ENCODE measurements at regions not wholly inside any gene's neighbourhood (a gene's known extent, or its start where the extent isn't known, plus 50 kb on each side); places are given as distances from the start of the nearest gene placed in this dataset.
A peak's percentile ranks its signal among the peaks of the same experiment; 100 is the strongest.
"Not testable (repeated sequence)": the region's sequence is repeated elsewhere in the genome, so short reads cannot be mapped to it uniquely, and the experiment has no call there.

GRCh38 chr17:33723736-33724135, 430.6 kb upstream of the ASIC2 start:
- H3K9me3 Mint-ChIP-seq; DNase-seq (ENCODE audit: low spot score in 2 of 2); H3K4me3 Mint-ChIP-seq; H3K36me3 Mint-ChIP-seq; ATAC-seq; H3K27ac Mint-ChIP-seq; H3K4me1 Mint-ChIP-seq: not testable (repeated sequence)

GRCh38 chr17:33725675-33726271, 432.7 kb upstream of the ASIC2 start:
- H3K9me3 Mint-ChIP-seq: no peaks in the 10 kb centered on the region
- H3K27ac Mint-ChIP-seq: no peak overlapping the region
- ATAC-seq: no peak
- no peaks in the 10 kb centered on the region for H3K4me1 Mint-ChIP-seq
- no peak overlapping the region for H3K4me3 Mint-ChIP-seq
- DNase-seq (ENCODE audit: low spot score in 2 of 2): no peak
- no peaks in the 10 kb centered on the region for H3K36me3 Mint-ChIP-seq

- DNase-seq (ENCODE audit: low spot score in 2 of 2): no peak
- peaks cover 5% of the 10 kb centered on the region for H3K9me3 Mint-ChIP-seq
- H3K4me1 Mint-ChIP-seq: no peaks in the 10 kb centered on the region
- no peak for ATAC-seq
- H3K27ac Mint-ChIP-seq: no peak overlapping the region
- H3K36me3 Mint-ChIP-seq: no peaks in the 10 kb centered on the region
- H3K4me3 Mint-ChIP-seq: no peak overlapping the region
Observed at GRCh38 chr17:33730131-33730530, 437.0 kb upstream of the ASIC2 start.

GRCh38 chr17:33732116-33732515, 439.0 kb upstream of the ASIC2 start:
- ATAC-seq: no peak
- peaks cover 5% of the 10 kb centered on the region for H3K9me3 Mint-ChIP-seq
- no peaks in the 10 kb centered on the region for H3K4me1 Mint-ChIP-seq
- no peak overlapping the region for H3K4me3 Mint-ChIP-seq
- DNase-seq (ENCODE audit: low spot score in 2 of 2): no peak
- no peaks in the 10 kb centered on the region for H3K36me3 Mint-ChIP-seq
- no peak overlapping the region for H3K27ac Mint-ChIP-seq

- no peak for DNase-seq (ENCODE audit: low spot score in 2 of 2)
- Mint-ChIP-seq H3K36me3 (no peaks in the 10 kb centered on the region), H3K9me3 (no peaks in the 10 kb centered on the region), H3K4me1 (no peaks in the 10 kb centered on the region), H3K27ac (no peak overlapping the region), H3K4me3 (no peak overlapping the region)
- ATAC-seq: no peak
Observed at GRCh38 chr17:33739714-33740113, 446.6 kb upstream of the ASIC2 start.

- Mint-ChIP-seq H3K4me1 (no peaks in the 10 kb centered on the region), H3K27ac (no peak overlapping the region), H3K4me3 (no peak overlapping the region), H3K36me3 (no peaks in the 10 kb centered on the region), H3K9me3 (no peaks in the 10 kb centered on the region)
- DNase-seq (ENCODE audit: low spot score in 2 of 2) (no peak), ATAC-seq (no peak)
Observed at GRCh38 chr17:33745047-33745760, 452.1 kb upstream of the ASIC2 start.

- Mint-ChIP-seq H3K4me1 (no peaks in the 10 kb centered on the region), H3K9me3 (no peaks in the 10 kb centered on the region), H3K36me3 (no peaks in the 10 kb centered on the region), H3K27ac (no peak overlapping the region), H3K4me3 (no peak overlapping the region)
- ATAC-seq (peak; percentile 36), DNase-seq (ENCODE audit: low spot score in 2 of 2) (no peak)
Observed at GRCh38 chr17:33749171-33749570, 456.1 kb upstream of the ASIC2 start.

- Mint-ChIP-seq H3K4me3 (peak overlapping the region; percentile 3), H3K9me3 (no peaks in the 10 kb centered on the region), H3K27ac (no peak overlapping the region), H3K4me1 (no peaks in the 10 kb centered on the region), H3K36me3 (no peaks in the 10 kb centered on the region)
- ATAC-seq (peak; percentile 59), DNase-seq (ENCODE audit: low spot score in 2 of 2) (peak; percentile 63 to 80)
Observed at GRCh38 chr17:33750943-33751701, 458.0 kb upstream of the ASIC2 start.

GRCh38 chr17:33751702-33752065, 458.6 kb upstream of the ASIC2 start:
- H3K4me1 Mint-ChIP-seq: no peaks in the 10 kb centered on the region
- H3K36me3 Mint-ChIP-seq: no peaks in the 10 kb centered on the region
- H3K27ac Mint-ChIP-seq: no peak overlapping the region
- no peak for ATAC-seq
- no peaks in the 10 kb centered on the region for H3K9me3 Mint-ChIP-seq
- DNase-seq (ENCODE audit: low spot score in 2 of 2): no peak
- peak overlapping the region; percentile 3 for H3K4me3 Mint-ChIP-seq

- DNase-seq (ENCODE audit: low spot score in 2 of 2): no peak
- H3K36me3 Mint-ChIP-seq: no peaks in the 10 kb centered on the region
- H3K4me1 Mint-ChIP-seq: no peaks in the 10 kb centered on the region
- no peak overlapping the region for H3K4me3 Mint-ChIP-seq
- H3K9me3 Mint-ChIP-seq: no peaks in the 10 kb centered on the region
- no peak overlapping the region for H3K27ac Mint-ChIP-seq
- ATAC-seq: no peak
Observed at GRCh38 chr17:33753452-33753851, 460.4 kb upstream of the ASIC2 start.

- no peak overlapping the region for H3K27ac Mint-ChIP-seq
- no peak overlapping the region for H3K4me3 Mint-ChIP-seq
- no peak for ATAC-seq
- DNase-seq (ENCODE audit: low spot score in 2 of 2): no peak
- H3K36me3 Mint-ChIP-seq: no peaks in the 10 kb centered on the region
- no peaks in the 10 kb centered on the region for H3K9me3 Mint-ChIP-seq
- no peaks in the 10 kb centered on the region for H3K4me1 Mint-ChIP-seq
Observed at GRCh38 chr17:33756021-33756420, 462.9 kb upstream of the ASIC2 start.

GRCh38 chr17:33765871-33766270, 472.8 kb upstream of the ASIC2 start:
- H3K4me3 Mint-ChIP-seq: no peak overlapping the region
- H3K36me3 Mint-ChIP-seq: no peaks in the 10 kb centered on the region
- H3K27ac Mint-ChIP-seq: no peak overlapping the region
- ATAC-seq (no peak), DNase-seq (ENCODE audit: low spot score in 2 of 2) (no peak)
- no peaks in the 10 kb centered on the region for H3K4me1 Mint-ChIP-seq
- no peaks in the 10 kb centered on the region for H3K9me3 Mint-ChIP-seq

GRCh38 chr17:33766721-33767120, 473.6 kb upstream of the ASIC2 start:
- H3K36me3 Mint-ChIP-seq: no peaks in the 10 kb centered on the region
- H3K4me1 Mint-ChIP-seq: no peaks in the 10 kb centered on the region
- DNase-seq (ENCODE audit: low spot score in 2 of 2) (no peak), ATAC-seq (no peak)
- no peaks in the 10 kb centered on the region for H3K9me3 Mint-ChIP-seq
- H3K27ac Mint-ChIP-seq: no peak overlapping the region
- no peak overlapping the region for H3K4me3 Mint-ChIP-seq

GRCh38 chr17:33769066-33769465, 476.0 kb upstream of the ASIC2 start:
- DNase-seq (ENCODE audit: low spot score in 2 of 2): no peak
- no peak for ATAC-seq
- no peak overlapping the region for H3K27ac Mint-ChIP-seq
- H3K4me1 Mint-ChIP-seq: no peaks in the 10 kb centered on the region
- H3K4me3 Mint-ChIP-seq: no peak overlapping the region
- H3K9me3 Mint-ChIP-seq: no peaks in the 10 kb centered on the region
- no peaks in the 10 kb centered on the region for H3K36me3 Mint-ChIP-seq

- no peaks in the 10 kb centered on the region for H3K9me3 Mint-ChIP-seq
- H3K4me3 Mint-ChIP-seq: no peak overlapping the region
- H3K36me3 Mint-ChIP-seq: no peaks in the 10 kb centered on the region
- no peak for DNase-seq (ENCODE audit: low spot score in 2 of 2)
- H3K27ac Mint-ChIP-seq: no peak overlapping the region
- H3K4me1 Mint-ChIP-seq: no peaks in the 10 kb centered on the region
- ATAC-seq: no peak
Observed at GRCh38 chr17:33776304-33776703, 478.8 kb upstream of the CCL2 start.

GRCh38 chr17:33776903-33777302, 478.2 kb upstream of the CCL2 start:
- ATAC-seq: no peak
- no peak for DNase-seq (ENCODE audit: low spot score in 2 of 2)

More at GRCh38 chr17:33776903-33777302, 478.2 kb upstream of the CCL2 start:
- Mint-ChIP-seq H3K9me3 (no peaks in the 10 kb centered on the region), H3K4me3 (no peak overlapping the region), H3K36me3 (no peaks in the 10 kb centered on the region), H3K4me1 (no peaks in the 10 kb centered on the region), H3K27ac (no peak overlapping the region)
